Loucy (cell line): ENCODE measurements at regions not wholly inside any gene's neighbourhood (a gene's known extent, or its start where the extent isn't known, plus 50 kb on each side); places are given as distances from the start of the nearest gene placed in this dataset.
A peak's percentile ranks its signal among the peaks of the same experiment; 100 is the strongest.

Experiments used
- H2AFZ ChIP-seq: fragments of 200-600 bp; sonication (generic); 2 replicates; pipeline ENCODE4 v1.6.0; 2016; ENCODE audit warnings: antibody characterized with exemption, mild to moderate bottlenecking, low read length, moderate library complexity
- H3F3A ChIP-seq: fragments of 200-600 bp; 2 replicates; pipeline ENCODE4 v1.6.0; 2016; ENCODE audit warnings: antibody characterized with exemption, low read depth, mild to moderate bottlenecking
- H3K27me3 ChIP-seq: fragments of 200-600 bp; sonication (generic); 2 replicates; pipeline ENCODE4 v1.6.1; 2014; ENCODE audit warnings: low read length, mild to moderate bottlenecking; ENCODE audit not compliant: insufficient read depth, poor library complexity, severe bottlenecking
- H3K36me3 ChIP-seq: fragments of 200-600 bp; sonication (generic); 2 replicates; pipeline ENCODE4 v1.6.1; 2016; ENCODE audit warnings: low read length; ENCODE audit not compliant: insufficient read depth
- H3K4me1 ChIP-seq: fragments of 200-600 bp; sonication (generic); 2 replicates; pipeline ENCODE4 v1.5.1; 2014; ENCODE audit warnings: low read length, mild to moderate bottlenecking; ENCODE audit not compliant: insufficient read depth, poor library complexity, severe bottlenecking
- H3K4me2 ChIP-seq: fragments of 200-600 bp; sonication (generic); 2 replicates; pipeline ENCODE4 v1.6.0; 2014; ENCODE audit warnings: antibody characterized with exemption, low read length, low read depth, mild to moderate bottlenecking; ENCODE audit not compliant: poor library complexity, severe bottlenecking
- H3K4me3 ChIP-seq: fragments of 200-600 bp; sonication (generic); 2 replicates; pipeline ENCODE4 v1.5.1; 2014; ENCODE audit warnings: low read length, mild to moderate bottlenecking, mixed read lengths; ENCODE audit not compliant: poor library complexity, severe bottlenecking
- H3K79me2 ChIP-seq: fragments of 200-600 bp; sonication (generic); 2 replicates; pipeline ENCODE4 v1.6.1; 2014; ENCODE audit warnings: low read length; ENCODE audit not compliant: insufficient read depth
- H3K9ac ChIP-seq: fragments of 200-600 bp; sonication (generic); 2 replicates; pipeline ENCODE4 v1.6.0; 2014; ENCODE audit warnings: mild to moderate bottlenecking, low read depth, low read length, moderate library complexity; ENCODE audit not compliant: poor library complexity, severe bottlenecking
- H3K9me2 ChIP-seq: fragments of 200-600 bp; sonication (generic); replicated peaks from 2 replicates; pipeline ENCODE4 v1.6.1; 2016; ENCODE audit warnings: low read depth, low read length, mixed read lengths
- H3K9me3 ChIP-seq: fragments of 200-600 bp; sonication (generic); 2 replicates; pipeline ENCODE4 v1.6.1; 2014; ENCODE audit warnings: mild to moderate bottlenecking, antibody characterized with exemption, low read length, low read depth; ENCODE audit not compliant: insufficient read depth
- H4K20me1 ChIP-seq: fragments of 200-600 bp; sonication (generic); 2 replicates; pipeline ENCODE4 v1.6.0; 2014; ENCODE audit warnings: antibody characterized with exemption, low read length, mild to moderate bottlenecking; ENCODE audit not compliant: insufficient read depth, poor library complexity, severe bottlenecking
- EZH2phosphoT487 ChIP-seq: fragments of 200-600 bp; IDR thresholded peaks from 2 replicates; pipeline ENCODE4 v1.6.1; 2018; ENCODE audit warnings: antibody characterized with exemption, mild to moderate bottlenecking, moderate library complexity, borderline replicate concordance
- TF ChIP-seq, protein P1 (sequence below): fragments of 200-600 bp; sonication (generic); conservative IDR thresholded peaks from 2 replicates; pipeline ENCODE4 v1.5.1; 2014; ENCODE audit warnings: mild to moderate bottlenecking, antibody characterized with exemption, low read length

- H2AFZ ChIP-seq: no peak overlapping the region
- H3F3A ChIP-seq: no peaks in the 10 kb centered on the region
- H3K9me2 ChIP-seq: no peaks in the 10 kb centered on the region
- H3K79me2 ChIP-seq: no peaks in the 10 kb centered on the region
- H3K4me1 ChIP-seq: no peaks in the 10 kb centered on the region
- H3K36me3 ChIP-seq: no peaks in the 10 kb centered on the region
- TF ChIP-seq, protein P1, sequence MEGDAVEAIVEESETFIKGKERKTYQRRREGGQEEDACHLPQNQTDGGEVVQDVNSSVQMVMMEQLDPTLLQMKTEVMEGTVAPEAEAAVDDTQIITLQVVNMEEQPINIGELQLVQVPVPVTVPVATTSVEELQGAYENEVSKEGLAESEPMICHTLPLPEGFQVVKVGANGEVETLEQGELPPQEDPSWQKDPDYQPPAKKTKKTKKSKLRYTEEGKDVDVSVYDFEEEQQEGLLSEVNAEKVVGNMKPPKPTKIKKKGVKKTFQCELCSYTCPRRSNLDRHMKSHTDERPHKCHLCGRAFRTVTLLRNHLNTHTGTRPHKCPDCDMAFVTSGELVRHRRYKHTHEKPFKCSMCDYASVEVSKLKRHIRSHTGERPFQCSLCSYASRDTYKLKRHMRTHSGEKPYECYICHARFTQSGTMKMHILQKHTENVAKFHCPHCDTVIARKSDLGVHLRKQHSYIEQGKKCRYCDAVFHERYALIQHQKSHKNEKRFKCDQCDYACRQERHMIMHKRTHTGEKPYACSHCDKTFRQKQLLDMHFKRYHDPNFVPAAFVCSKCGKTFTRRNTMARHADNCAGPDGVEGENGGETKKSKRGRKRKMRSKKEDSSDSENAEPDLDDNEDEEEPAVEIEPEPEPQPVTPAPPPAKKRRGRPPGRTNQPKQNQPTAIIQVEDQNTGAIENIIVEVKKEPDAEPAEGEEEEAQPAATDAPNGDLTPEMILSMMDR: no peak
- no peak overlapping the region for H3K4me3 ChIP-seq
- H3K4me2 ChIP-seq: no peak overlapping the region
- no peaks in the 10 kb centered on the region for H3K27me3 ChIP-seq
- H3K9ac ChIP-seq: no peak overlapping the region
- no peaks in the 10 kb centered on the region for H3K9me3 ChIP-seq
- H4K20me1 ChIP-seq: no peaks in the 10 kb centered on the region
Measured at GRCh38 chr12:54708826-54709225, 60.7 kb upstream of the DCD start.

GRCh38 chr12:54704202-54704601, 56.0 kb upstream of the DCD start:
- Histone ChIP-seq H3K9me3 (no peaks in the 10 kb centered on the region), H3K4me1 (no peaks in the 10 kb centered on the region), H3K36me3 (no peaks in the 10 kb centered on the region), H3K4me3 (no peak overlapping the region), H3F3A (no peaks in the 10 kb centered on the region), H3K79me2 (no peaks in the 10 kb centered on the region), H2AFZ (no peak overlapping the region), H3K9ac (no peak overlapping the region), H4K20me1 (no peaks in the 10 kb centered on the region), H3K9me2 (no peaks in the 10 kb centered on the region), H3K27me3 (no peaks in the 10 kb centered on the region), H3K4me2 (no peak overlapping the region)
- TF ChIP-seq, protein P1: no peak

DNA sequence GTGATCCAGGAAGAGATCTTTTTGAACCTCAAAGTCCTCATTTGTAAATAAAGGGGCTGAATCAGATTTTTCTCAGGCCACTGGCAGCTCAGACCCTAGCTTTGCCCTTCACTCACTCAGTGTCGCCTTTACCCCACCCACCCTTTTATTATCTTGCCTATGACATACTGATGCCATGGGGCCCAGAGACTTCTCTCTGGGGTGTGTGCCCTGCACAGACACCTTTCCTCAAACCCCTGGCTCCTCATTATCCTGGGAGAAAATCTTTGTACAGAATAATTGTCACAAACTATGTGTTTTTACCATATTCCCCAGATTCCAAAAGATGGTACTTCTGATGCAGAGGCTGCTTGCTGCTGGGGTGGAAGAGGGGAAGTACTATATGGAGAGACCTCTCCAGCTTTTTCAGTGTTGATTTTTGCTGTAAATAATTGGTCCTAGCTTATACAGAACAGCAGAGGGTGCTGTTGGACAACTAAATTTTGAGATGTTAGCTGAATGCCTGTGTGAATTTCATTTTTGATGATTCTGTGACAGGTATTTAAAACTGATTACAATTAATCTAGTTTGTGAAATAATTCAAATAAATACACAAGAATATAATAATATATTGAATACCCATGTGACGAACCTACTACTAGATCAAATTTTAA, 53.9 kb upstream of the DCD start:
- Histone ChIP-seq H3K79me2 (no peaks in the 10 kb centered on the region), H3K36me3 (no peaks in the 10 kb centered on the region), H3K9me2 (no peaks in the 10 kb centered on the region), H4K20me1 (no peaks in the 10 kb centered on the region), H3K4me3 (no peak overlapping the region), H2AFZ (0 out of 2 replicates have a peak overlapping the region, but pooled peaks have one; percentile 17), H3K4me2 (no peak overlapping the region), H3K27me3 (no peaks in the 10 kb centered on the region), H3F3A (no peaks in the 10 kb centered on the region), H3K9ac (no peak overlapping the region), H3K9me3 (no peaks in the 10 kb centered on the region), H3K4me1 (no peaks in the 10 kb centered on the region)
- TF ChIP-seq EZH2phosphoT487: no peak
- TF ChIP-seq, protein P1: peak; percentile 76
